ENCODE measurements at regions not wholly inside any gene's neighbourhood (a gene's known extent, or its start where the extent isn't known, plus 50 kb on each side); places are given as distances from the start of the nearest gene placed in this dataset.

GRCh38 chr5:106574820-106575219 is 1095.9 kb downstream of the EFNA5 start:
- Histone ChIP-seq H3K36me3 (no peaks in the 10 kb centered on the region), H3K4me1 (no peaks in the 10 kb centered on the region), H3K27ac (no peak overlapping the region), H3K4me3 (no peak overlapping the region), H3K27me3 (no peaks in the 10 kb centered on the region), H3K9me3 (peaks cover 0 to 5% (median 0%) of the 10 kb centered on the region in 11 donors)
- ATAC-seq (no peak), DNase-seq (no peak)
- TF ChIP-seq, protein P1, sequence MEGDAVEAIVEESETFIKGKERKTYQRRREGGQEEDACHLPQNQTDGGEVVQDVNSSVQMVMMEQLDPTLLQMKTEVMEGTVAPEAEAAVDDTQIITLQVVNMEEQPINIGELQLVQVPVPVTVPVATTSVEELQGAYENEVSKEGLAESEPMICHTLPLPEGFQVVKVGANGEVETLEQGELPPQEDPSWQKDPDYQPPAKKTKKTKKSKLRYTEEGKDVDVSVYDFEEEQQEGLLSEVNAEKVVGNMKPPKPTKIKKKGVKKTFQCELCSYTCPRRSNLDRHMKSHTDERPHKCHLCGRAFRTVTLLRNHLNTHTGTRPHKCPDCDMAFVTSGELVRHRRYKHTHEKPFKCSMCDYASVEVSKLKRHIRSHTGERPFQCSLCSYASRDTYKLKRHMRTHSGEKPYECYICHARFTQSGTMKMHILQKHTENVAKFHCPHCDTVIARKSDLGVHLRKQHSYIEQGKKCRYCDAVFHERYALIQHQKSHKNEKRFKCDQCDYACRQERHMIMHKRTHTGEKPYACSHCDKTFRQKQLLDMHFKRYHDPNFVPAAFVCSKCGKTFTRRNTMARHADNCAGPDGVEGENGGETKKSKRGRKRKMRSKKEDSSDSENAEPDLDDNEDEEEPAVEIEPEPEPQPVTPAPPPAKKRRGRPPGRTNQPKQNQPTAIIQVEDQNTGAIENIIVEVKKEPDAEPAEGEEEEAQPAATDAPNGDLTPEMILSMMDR (IDR thresholded peaks at IDR 0.05), result no peak
- 96 to 98% methylated on average over 8 of the region's 8 CpGs for WGBS, 2 donors
- intact Hi-C loops (cut with DNase I), result no loop called here

DNA sequence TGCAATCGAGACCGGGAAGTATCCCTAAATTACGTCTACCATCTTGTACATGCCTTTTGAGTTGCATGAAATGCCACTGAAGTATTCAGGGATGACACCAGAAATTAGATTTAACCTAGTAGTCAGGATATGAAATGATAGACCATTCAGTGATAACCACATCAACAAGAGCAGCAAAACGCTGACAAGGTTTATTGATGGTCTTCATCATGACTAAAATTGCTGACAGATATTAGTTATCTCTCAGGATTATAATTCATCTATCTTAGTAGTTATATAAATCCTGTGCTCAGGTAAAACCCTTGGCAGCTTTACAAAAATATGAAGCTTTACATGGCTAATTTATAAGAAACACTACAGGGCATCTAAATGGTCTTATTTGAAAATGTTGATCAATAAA is 1104.7 kb downstream of the EFNA5 start:
- Histone ChIP-seq H3K27ac (no peak overlapping the region), H3K36me3 (no peaks in the 10 kb centered on the region), H3K4me1 (no peaks in the 10 kb centered on the region), H3K9me3 (peaks cover 0 to 13% (median 0%) of the 10 kb centered on the region in 11 donors), H3K27me3 (no peaks in the 10 kb centered on the region), H3K4me3 (no peak overlapping the region)
- intact Hi-C loops (cut with DNase I), result no loop called here
- DNase-seq (no peak), ATAC-seq (no peak)
- 67 to 92% methylated on average over 4 of the region's 4 CpGs for WGBS, 2 donors
- TF ChIP-seq, protein P1 (IDR thresholded peaks at IDR 0.05), result no peak

DNA sequence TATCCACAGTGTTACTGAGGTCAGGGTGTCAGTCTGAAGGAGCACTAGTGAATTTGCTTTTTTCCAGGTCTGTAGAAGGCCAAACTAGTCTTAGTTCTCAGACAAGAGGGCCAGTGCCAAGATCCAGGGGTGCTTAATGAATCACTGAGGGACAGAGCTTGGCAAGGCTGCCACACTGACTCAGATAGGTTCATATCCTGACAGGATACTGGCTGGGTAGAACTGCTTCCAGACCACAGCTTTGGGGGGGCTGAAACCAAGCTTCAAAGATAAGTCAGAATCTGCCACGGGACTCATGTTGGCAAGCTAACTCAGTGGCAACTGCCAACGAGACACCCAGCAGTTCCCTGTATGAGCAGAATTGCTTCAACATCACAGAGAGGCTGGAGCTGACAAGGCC is 1125.4 kb downstream of the EFNA5 start:
- intact Hi-C loops (cut with DNase I), result no loop called here
- H3K36me3 ChIP-seq, result no peaks in the 10 kb centered on the region
- WGBS, 2 donors, result 39 to 48% methylated on average over 2 of the region's 2 CpGs
- H3K27ac ChIP-seq, result no peak overlapping the region
- ATAC-seq (no peak), DNase-seq (no peak)
- H3K9me3 ChIP-seq, result peaks cover 0 to 62% (median 26%) of the 10 kb centered on the region in 11 donors
- no peaks in the 10 kb centered on the region for H3K27me3 ChIP-seq
- H3K4me3 ChIP-seq, result no peak overlapping the region
- TF ChIP-seq, protein P1 (IDR thresholded peaks at IDR 0.05), result no peak
- no peaks in the 10 kb centered on the region for H3K4me1 ChIP-seq

DNA sequence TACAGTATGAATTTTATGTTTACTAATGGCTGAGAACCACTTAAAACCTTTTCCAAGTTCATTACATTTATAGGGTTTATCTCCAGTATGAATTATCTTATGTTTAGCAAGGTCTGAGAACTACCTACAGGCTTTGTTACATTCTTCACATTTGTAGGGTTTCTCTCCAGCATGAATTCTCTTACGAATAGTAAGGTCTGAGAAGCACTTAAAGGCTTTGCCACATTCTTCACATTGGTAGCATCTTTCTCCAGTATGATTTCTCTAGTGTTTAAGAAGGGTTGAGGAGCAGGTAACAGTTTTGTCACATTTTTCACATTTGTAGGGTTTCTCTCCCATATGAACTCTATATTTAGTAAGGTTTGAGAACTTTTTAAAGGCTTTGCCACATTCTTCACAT is 1127.4 kb downstream of the EFNA5 start:
- 73 to 82% methylated on average over 1 of the region's 1 CpG for WGBS, 2 donors
- no peak for ATAC-seq
- no peaks in the 10 kb centered on the region for H3K36me3 ChIP-seq
- peaks cover 0 to 69% (median 26%) of the 10 kb centered on the region in 11 donors for H3K9me3 ChIP-seq
- DNase-seq, result no peak
- TF ChIP-seq, protein P1 (IDR thresholded peaks at IDR 0.05), result no peak
- H3K27me3 ChIP-seq, result no peaks in the 10 kb centered on the region
- H3K27ac ChIP-seq, result no peak overlapping the region
- H3K4me3 ChIP-seq, result no peak overlapping the region
- intact Hi-C loops (cut with DNase I), result no loop called here
- H3K4me1 ChIP-seq, result no peaks in the 10 kb centered on the region

DNA sequence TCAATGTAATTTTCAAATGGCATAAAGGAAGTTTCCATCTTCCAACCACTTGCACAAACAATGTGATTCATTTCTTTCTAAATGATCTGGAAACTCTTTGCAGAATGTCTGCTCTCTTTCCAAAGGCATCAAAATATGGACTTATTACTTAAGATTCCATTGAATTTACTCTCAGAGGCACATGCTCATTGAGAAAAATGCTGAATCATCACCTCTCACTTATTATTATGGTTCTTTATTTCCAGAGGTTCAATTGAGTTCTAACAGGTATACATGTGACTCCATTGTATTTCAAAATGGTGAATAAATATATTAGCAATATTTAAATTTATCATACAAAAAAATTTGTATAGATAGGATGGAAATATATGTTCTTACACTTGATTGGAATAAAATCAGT is 1140.6 kb downstream of the EFNA5 start:
- Histone ChIP-seq H3K27ac (no peak overlapping the region), H3K27me3 (no peaks in the 10 kb centered on the region), H3K36me3 (no peaks in the 10 kb centered on the region), H3K4me1 (no peaks in the 10 kb centered on the region), H3K4me3 (no peak overlapping the region), H3K9me3 (peaks cover 0 to 2% (median 0%) of the 10 kb centered on the region in 11 donors)
- TF ChIP-seq, protein P1 (IDR thresholded peaks at IDR 0.05), result no peak
- intact Hi-C loops (cut with DNase I), result no loop called here
- ATAC-seq, result no peak
- DNase-seq, result no peak
